ENCODE measurements at regions not wholly inside any gene's neighbourhood (a gene's known extent, or its start where the extent isn't known, plus 50 kb on each side); places are given as distances from the start of the nearest gene placed in this dataset.
"Not testable (repeated sequence)": the region's sequence is repeated elsewhere in the genome, so short reads cannot be mapped to it uniquely, and the experiment has no call there.

DNA sequence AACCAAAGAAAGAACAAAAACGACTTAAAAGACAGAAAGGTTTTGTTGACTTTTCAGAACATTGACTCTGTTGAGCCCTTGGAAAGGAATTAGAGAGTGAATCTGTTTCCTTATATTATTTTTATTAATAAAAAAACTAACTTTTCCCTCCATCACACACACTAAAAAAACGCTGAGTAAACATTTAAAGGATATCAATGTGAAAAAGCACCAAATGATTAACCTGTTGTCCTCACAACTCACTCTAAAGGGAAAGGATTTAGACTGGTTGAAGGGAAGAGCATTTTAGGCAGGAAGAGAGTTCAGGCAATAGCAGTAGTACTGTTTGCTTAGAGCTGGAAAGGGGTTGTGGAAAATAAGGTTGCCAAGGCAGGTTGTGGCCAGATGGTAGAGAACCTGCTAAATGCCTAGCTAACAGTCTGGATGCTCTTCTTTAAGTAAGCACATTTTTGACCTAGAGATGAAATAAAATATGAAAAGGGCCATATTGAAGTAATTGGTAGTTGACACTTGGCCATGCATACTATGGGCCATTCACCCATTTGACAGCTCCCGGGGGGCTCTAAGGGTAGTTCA lies 98.0 kb upstream of the NDP start:
- Histone ChIP-seq H3K27me3 (ENCODE audit: control insufficient read depth, insufficient read depth, low read length) (peaks cover 9% of the 10 kb centered on the region), H3K27ac (ENCODE audit: low read length) (no peak overlapping the region), H3K9me3 (replicated peaks; ENCODE audit: control insufficient read depth, low read depth, low read length) (no peaks in the 10 kb centered on the region), H3K4me3 (ENCODE audit: low read length) (no peak overlapping the region), H3K4me1 (ENCODE audit: control insufficient read depth, insufficient read depth, low read length) (no peaks in the 10 kb centered on the region), H3K36me3 (ENCODE audit: control insufficient read depth, insufficient read depth, low read length) (no peaks in the 10 kb centered on the region)
- 100% methylated on average over 1 of the region's 3 CpGs for WGBS (ENCODE audit: insufficient coverage)
- peak; percentile 4 for DNase-seq

DNA sequence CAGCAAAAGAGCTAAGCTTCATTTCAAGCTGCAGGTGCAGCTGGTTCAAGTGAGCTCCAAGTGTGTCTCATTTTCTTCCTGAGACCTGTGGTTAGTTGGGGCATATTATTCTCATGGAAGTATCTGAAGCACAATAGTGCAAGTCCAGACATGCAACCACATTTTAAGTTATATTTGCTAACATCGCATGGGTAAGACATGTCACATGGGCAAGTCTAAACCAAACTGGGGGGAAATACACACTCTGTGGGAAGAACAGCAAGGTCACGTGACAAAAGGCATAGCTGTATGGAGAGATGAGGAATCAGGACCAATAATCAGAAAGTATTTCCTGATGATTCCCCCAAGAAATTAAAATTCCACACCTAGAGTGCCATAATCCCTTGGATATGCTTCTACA lies 94.9 kb upstream of the NDP start:
- WGBS (ENCODE audit: insufficient coverage) = no CpG with 5 or more reads among the region's 2 CpGs
- Histone ChIP-seq H3K27me3 (ENCODE audit: control insufficient read depth, insufficient read depth, low read length) (peaks cover 8% of the 10 kb centered on the region), H3K4me3 (ENCODE audit: low read length) (no peak overlapping the region), H3K9me3 (replicated peaks; ENCODE audit: control insufficient read depth, low read depth, low read length) (no peaks in the 10 kb centered on the region), H3K27ac (ENCODE audit: low read length) (no peak overlapping the region), H3K4me1 (ENCODE audit: control insufficient read depth, insufficient read depth, low read length) (no peaks in the 10 kb centered on the region), H3K36me3 (ENCODE audit: control insufficient read depth, insufficient read depth, low read length) (no peaks in the 10 kb centered on the region)
- DNase-seq = no peak

DNA sequence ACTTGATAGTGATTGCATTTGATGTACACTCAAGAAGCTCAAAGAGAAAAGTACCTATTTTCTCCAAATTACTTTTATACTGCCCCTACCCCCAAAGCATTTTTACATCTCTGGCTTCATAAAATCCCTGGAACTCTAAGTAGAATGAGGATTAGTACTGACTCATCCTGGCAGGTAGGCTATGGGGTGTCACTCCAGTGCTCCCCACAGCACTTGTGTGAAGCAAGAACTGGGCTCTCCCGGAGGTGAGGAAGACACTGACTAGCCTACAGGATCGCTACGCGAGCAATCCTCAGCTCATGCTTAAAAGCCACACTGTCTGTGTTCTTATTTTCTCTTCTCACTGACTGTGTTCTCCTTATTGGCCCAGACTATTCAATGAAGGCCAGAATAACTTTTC lies 90.4 kb upstream of the NDP start:
- Histone ChIP-seq H3K4me1 (ENCODE audit: control insufficient read depth, insufficient read depth, low read length) (no peaks in the 10 kb centered on the region), H3K27ac (ENCODE audit: low read length) (no peak overlapping the region), H3K9me3 (replicated peaks; ENCODE audit: control insufficient read depth, low read depth, low read length) (no peaks in the 10 kb centered on the region), H3K4me3 (ENCODE audit: low read length) (no peak overlapping the region), H3K27me3 (ENCODE audit: control insufficient read depth, insufficient read depth, low read length) (peaks cover 13% of the 10 kb centered on the region), H3K36me3 (ENCODE audit: control insufficient read depth, insufficient read depth, low read length) (no peaks in the 10 kb centered on the region)
- DNase-seq = no peak
- WGBS (ENCODE audit: insufficient coverage) = 80% methylated on average over 4 of the region's 4 CpGs

DNA sequence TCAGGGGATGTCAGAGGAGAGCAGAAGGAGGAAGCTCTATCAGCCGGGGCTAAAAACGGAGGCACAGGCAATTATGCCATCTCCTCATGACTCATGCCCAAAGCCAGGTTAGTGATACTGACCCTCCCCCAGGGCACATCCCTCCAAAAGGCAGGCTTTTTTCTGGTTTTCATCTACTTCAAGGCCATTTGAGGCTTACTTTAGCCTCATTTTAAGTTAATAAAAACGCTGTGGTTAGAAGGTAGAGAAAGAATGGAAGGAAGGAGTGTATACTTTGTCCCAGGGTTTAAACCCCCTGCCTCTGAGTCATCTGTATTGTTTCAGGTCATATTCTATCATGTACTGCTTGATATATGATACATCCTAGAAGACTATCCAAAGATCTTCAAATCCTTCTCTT lies 89.7 kb upstream of the NDP start:
- Histone ChIP-seq H3K27ac (ENCODE audit: low read length) (no peak overlapping the region), H3K27me3 (ENCODE audit: control insufficient read depth, insufficient read depth, low read length) (peaks cover 18% of the 10 kb centered on the region), H3K4me1 (ENCODE audit: control insufficient read depth, insufficient read depth, low read length) (no peaks in the 10 kb centered on the region), H3K4me3 (ENCODE audit: low read length) (no peak overlapping the region), H3K36me3 (ENCODE audit: control insufficient read depth, insufficient read depth, low read length) (no peaks in the 10 kb centered on the region), H3K9me3 (replicated peaks; ENCODE audit: control insufficient read depth, low read depth, low read length) (no peaks in the 10 kb centered on the region)
- no peak for DNase-seq
- WGBS (ENCODE audit: insufficient coverage) = no CpG with 5 or more reads among the region's 3 CpGs

DNA sequence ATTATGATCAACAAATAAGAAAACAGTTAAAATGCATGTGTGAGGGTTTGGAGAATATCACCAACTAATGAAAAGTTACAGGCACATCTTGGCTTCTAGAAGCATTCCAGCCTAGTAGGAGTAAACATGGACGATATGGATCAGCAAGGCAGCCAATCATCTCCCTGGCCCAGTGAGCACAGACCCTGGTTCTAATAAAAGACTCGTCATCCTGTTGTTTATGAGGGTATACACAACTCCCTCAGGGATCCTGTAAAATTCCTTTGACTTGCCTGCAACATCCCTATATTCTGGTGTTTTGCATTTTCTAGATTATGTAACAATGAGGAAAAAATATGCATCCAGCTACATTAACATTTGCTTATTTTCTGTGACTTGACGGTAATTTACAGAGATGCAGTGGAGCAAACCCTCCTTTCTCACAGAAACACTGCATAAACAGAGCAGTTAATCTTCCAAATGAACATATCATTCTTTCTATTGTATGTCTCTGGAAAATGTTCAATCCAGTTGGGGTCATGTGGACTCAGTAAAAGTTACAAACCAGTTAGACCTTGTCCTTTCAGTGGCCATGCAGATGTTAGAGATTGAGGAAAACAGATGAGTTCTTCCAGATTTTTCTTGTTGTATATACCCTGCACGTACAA lies 88.9 kb upstream of the NDP start:
- Histone ChIP-seq H3K4me3 (ENCODE audit: low read length) (no peak overlapping the region), H3K9me3 (replicated peaks; ENCODE audit: control insufficient read depth, low read depth, low read length) (no peaks in the 10 kb centered on the region), H3K36me3 (ENCODE audit: control insufficient read depth, insufficient read depth, low read length) (no peaks in the 10 kb centered on the region), H3K4me1 (ENCODE audit: control insufficient read depth, insufficient read depth, low read length) (no peaks in the 10 kb centered on the region), H3K27me3 (ENCODE audit: control insufficient read depth, insufficient read depth, low read length) (peaks cover 20% of the 10 kb centered on the region), H3K27ac (ENCODE audit: low read length) (no peak overlapping the region)
- no CpG with 5 or more reads among the region's 4 CpGs for WGBS (ENCODE audit: insufficient coverage)
- DNase-seq = peak; percentile 4

DNA sequence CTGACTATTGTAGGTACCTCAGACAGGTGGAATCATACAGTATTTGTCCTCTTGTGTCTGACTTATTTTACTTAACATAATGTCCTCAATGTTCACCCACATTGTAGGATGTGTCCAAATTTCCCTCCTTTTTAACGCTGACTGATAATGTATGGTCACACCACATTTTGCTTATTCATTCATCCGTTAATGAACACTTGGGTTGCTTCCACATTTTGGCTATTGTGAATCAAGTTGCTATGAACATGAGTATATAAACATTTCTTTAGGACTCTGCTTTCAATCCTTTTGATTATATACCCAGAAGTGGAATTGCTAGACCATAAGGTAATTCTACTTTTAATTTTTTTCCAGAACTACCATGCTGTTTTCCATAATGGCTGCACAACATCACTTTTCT lies 87.0 kb upstream of the NDP start:
- WGBS (ENCODE audit: insufficient coverage) = no CpG with 5 or more reads among the region's 2 CpGs
- Histone ChIP-seq H3K27ac (ENCODE audit: low read length) (no peak overlapping the region), H3K9me3 (replicated peaks; ENCODE audit: control insufficient read depth, low read depth, low read length) (no peaks in the 10 kb centered on the region), H3K27me3 (ENCODE audit: control insufficient read depth, insufficient read depth, low read length) (peaks cover 16% of the 10 kb centered on the region), H3K36me3 (ENCODE audit: control insufficient read depth, insufficient read depth, low read length) (no peaks in the 10 kb centered on the region), H3K4me1 (ENCODE audit: control insufficient read depth, insufficient read depth, low read length) (no peaks in the 10 kb centered on the region), H3K4me3 (ENCODE audit: low read length) (no peak overlapping the region)
- DNase-seq = no peak

DNA sequence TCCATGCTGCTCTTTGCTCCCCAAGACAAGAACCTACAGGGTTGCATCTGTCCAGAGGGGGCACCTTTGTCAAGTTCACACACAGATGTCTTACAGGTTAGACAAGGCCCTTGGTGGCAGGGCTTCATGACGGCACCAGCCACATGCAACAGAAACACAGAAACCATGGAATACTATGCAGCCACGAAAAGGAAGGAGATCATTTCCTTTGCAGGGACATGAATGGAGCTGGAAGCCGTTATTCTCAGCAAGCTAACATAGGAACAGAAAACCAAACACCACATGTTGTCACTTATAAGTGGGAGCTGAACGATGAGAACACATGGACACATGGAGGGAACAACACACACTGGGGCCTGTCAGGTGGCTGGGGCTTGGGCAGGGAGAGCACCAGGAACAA lies 85.1 kb upstream of the NDP start:
- WGBS (ENCODE audit: insufficient coverage) = no CpG with 5 or more reads among the region's 4 CpGs
- Histone ChIP-seq H3K4me3 (ENCODE audit: low read length) (no peak overlapping the region), H3K4me1 (ENCODE audit: control insufficient read depth, insufficient read depth, low read length) (no peaks in the 10 kb centered on the region), H3K9me3 (replicated peaks; ENCODE audit: control insufficient read depth, low read depth, low read length) (no peaks in the 10 kb centered on the region), H3K27ac (ENCODE audit: low read length) (no peak overlapping the region), H3K36me3 (ENCODE audit: control insufficient read depth, insufficient read depth, low read length) (no peaks in the 10 kb centered on the region), H3K27me3 (ENCODE audit: control insufficient read depth, insufficient read depth, low read length) (peaks cover 16% of the 10 kb centered on the region)
- DNase-seq = no peak

DNA sequence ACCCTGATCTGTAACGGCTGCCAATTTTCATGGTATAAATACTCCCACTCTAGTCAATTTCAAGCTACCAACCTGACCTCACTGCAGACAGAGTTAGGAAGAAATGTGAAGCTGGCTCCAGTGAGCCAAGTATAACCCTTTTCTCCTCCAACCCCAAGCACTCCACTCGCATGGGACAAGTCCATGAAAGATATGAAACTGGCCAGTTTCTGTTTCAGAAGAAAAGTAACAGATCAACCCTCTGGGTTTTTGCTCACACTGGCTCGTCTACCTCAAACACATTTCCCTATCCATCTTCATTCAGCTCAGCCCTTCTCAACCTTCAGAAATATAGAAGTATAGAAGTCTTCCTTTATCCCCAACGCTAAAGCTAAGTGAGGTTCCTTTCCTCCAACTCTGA lies 82.4 kb upstream of the NDP start:
- no peak overlapping the region for H3K4me3 ChIP-seq (ENCODE audit: low read length)
- H3K4me1 ChIP-seq (ENCODE audit: control insufficient read depth, insufficient read depth, low read length) = no peaks in the 10 kb centered on the region
- H3K36me3 ChIP-seq (ENCODE audit: control insufficient read depth, insufficient read depth, low read length) = no peaks in the 10 kb centered on the region
- DNase-seq = no peak
- peaks cover 11% of the 10 kb centered on the region for H3K27me3 ChIP-seq (ENCODE audit: control insufficient read depth, insufficient read depth, low read length)
- 50% methylated on average over 1 of the region's 4 CpGs for WGBS (ENCODE audit: insufficient coverage)
- H3K9me3 ChIP-seq (replicated peaks; ENCODE audit: control insufficient read depth, low read depth, low read length) = peaks cover 2% of the 10 kb centered on the region
- H3K27ac ChIP-seq (ENCODE audit: low read length) = no peak overlapping the region

DNA sequence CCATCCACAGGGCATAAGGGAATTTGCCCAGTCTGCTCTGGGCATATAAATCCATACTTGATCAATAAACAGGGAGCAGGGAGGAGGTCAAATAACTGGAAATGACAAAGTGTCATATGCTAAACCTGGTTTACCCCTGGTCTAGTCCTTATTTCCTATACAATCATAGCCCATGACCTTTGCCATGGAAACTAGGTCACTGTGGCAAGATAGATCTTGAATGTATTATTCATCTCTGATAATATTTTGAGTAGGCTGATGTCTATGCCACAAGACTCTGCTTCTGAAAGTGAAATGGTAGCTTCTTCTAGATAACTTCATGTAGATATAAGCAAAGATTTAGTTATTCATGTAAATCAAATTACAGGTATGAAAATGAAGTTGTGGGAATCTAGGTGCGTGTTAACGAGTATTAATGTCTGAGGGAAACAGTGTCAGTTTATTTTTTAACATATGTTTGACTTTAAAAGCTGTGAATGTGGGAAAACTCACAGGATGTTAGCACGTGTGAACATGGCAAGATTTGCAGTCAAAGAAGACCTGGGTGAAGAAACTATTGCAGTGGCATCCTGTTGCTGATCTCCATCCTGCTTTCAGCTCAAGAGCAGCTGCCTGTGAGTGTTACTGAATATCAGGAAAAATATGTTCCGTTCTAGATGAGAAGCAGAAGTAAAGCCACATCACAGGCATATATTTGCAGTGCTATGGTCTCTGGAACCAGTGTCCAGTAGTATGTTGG lies 81.8 kb upstream of the NDP start:
- no peaks in the 10 kb centered on the region for H3K4me1 ChIP-seq (ENCODE audit: control insufficient read depth, insufficient read depth, low read length)
- H3K9me3 ChIP-seq (replicated peaks; ENCODE audit: control insufficient read depth, low read depth, low read length) = peaks cover 2% of the 10 kb centered on the region

DNA sequence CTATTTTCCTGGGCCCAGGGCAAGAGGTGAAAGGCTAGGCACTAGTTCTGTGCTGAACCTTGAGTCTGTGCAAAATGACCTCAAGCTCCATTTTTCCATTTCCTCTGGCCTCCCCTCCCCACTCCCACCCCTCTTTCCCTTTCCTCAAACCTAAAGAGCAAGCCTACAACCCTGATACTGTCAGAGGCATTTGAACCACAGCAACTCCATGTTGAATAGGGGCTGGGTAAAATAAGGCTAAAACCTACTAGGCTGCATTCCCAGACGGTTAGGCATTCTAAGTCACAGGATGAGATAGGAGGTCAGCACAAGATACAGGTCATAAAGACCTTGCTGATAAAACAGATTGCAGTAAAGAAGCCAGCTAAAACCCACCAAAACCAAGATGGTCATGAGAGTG lies 71.9 kb upstream of the NDP start:
- H3K27me3 ChIP-seq (ENCODE audit: control insufficient read depth, insufficient read depth, low read length) = peaks cover 14% of the 10 kb centered on the region
- H3K4me1 ChIP-seq (ENCODE audit: control insufficient read depth, insufficient read depth, low read length); H3K36me3 ChIP-seq (ENCODE audit: control insufficient read depth, insufficient read depth, low read length); DNase-seq; H3K27ac ChIP-seq (ENCODE audit: low read length); H3K4me3 ChIP-seq (ENCODE audit: low read length); H3K9me3 ChIP-seq (replicated peaks; ENCODE audit: control insufficient read depth, low read depth, low read length): not testable (repeated sequence)
- no CpG with 5 or more reads among the region's 1 CpG for WGBS (ENCODE audit: insufficient coverage)

More for the DNA sequence above, 81.8 kb upstream of the NDP start:
- WGBS (ENCODE audit: insufficient coverage) = 67% methylated on average over 3 of the region's 4 CpGs
- Histone ChIP-seq H3K4me3 (ENCODE audit: low read length) (no peak overlapping the region), H3K27ac (ENCODE audit: low read length) (no peak overlapping the region), H3K27me3 (ENCODE audit: control insufficient read depth, insufficient read depth, low read length) (peaks cover 11% of the 10 kb centered on the region), H3K36me3 (ENCODE audit: control insufficient read depth, insufficient read depth, low read length) (no peaks in the 10 kb centered on the region)
- no peak for DNase-seq
